RWPE1 (cell line): ENCODE measurements at regions not wholly inside any gene's neighbourhood (a gene's known extent, or its start where the extent isn't known, plus 50 kb on each side); places are given as distances from the start of the nearest gene placed in this dataset.
A peak's percentile ranks its signal among the peaks of the same experiment; 100 is the strongest.

Experiments
- CTCF ChIA-PET: fragments of 350-600 bp; sonication (Branson Sonifier 250); formaldehyde crosslinking; extraction: SDS; loops from one replicate; lab custom pipeline; 2021; lab: Yijun Ruan, JAX
- POLR2A ChIA-PET: fragments of 400-600 bp; formaldehyde crosslinking; extraction: SDS; loops from one replicate; lab custom pipeline; 2020; ENCODE audit warnings: antibody characterized with exemption; ENCODE audit not compliant: low non-redundant PET; lab: Yijun Ruan, JAX
- DNase-seq: peaks from one replicate; pipeline ENCODE4 v3.0.0; 2012; ENCODE audit warnings: low spot score
- H3K27ac ChIP-seq: fragments of 450-650 bp; 2 replicates; pipeline ENCODE4 v1.5.1; 2017
- TF ChIP-seq, protein P1 (sequence below): fragments of 450-650 bp; conservative IDR thresholded peaks from 2 replicates; pipeline ENCODE4 v1.5.1; 2017; ENCODE audit warnings: low read depth, mild to moderate bottlenecking

DNA sequence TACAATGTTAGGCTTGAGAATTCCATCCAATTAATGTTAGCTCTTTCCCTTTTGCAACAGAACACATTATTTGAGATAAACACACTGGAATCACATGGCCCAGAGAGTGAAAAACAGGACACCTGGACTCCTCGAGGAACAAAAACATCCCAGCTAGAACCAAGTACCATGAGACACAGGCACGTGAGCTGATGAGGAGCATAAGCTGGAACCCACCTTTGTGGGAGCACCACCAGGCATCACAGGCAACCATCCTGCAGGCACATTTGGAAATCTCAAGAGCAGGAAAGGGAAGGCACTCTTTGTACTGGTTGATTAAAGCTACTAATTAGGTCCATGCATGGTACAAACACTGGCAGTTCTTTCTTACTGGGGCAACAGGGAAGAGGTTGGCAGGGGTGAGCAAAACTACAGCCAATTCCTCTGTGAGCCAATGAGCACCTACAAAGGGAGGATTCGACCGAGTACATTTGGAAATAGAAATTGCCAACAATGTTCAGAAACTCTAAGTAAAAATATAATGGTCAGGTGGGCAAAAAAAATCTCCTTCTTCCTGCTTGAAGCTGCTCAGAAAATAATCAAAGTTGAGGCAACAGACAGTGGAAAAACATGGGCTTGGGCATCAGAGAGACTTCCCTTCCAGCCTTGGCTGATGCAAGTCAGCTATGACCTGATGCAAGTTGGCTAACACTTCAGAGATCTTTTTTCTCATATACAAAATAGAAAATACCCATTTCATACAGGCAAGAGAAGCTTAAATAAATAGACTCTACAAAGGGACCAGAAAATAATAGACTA is 216.7 kb downstream of the NUAK1 start:
- no peak for DNase-seq
- POLR2A ChIA-PET = no interaction called here
- TF ChIP-seq, protein P1, sequence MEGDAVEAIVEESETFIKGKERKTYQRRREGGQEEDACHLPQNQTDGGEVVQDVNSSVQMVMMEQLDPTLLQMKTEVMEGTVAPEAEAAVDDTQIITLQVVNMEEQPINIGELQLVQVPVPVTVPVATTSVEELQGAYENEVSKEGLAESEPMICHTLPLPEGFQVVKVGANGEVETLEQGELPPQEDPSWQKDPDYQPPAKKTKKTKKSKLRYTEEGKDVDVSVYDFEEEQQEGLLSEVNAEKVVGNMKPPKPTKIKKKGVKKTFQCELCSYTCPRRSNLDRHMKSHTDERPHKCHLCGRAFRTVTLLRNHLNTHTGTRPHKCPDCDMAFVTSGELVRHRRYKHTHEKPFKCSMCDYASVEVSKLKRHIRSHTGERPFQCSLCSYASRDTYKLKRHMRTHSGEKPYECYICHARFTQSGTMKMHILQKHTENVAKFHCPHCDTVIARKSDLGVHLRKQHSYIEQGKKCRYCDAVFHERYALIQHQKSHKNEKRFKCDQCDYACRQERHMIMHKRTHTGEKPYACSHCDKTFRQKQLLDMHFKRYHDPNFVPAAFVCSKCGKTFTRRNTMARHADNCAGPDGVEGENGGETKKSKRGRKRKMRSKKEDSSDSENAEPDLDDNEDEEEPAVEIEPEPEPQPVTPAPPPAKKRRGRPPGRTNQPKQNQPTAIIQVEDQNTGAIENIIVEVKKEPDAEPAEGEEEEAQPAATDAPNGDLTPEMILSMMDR = no peak
- H3K27ac ChIP-seq = no peak overlapping the region
- CTCF ChIA-PET = no interaction called here

DNA sequence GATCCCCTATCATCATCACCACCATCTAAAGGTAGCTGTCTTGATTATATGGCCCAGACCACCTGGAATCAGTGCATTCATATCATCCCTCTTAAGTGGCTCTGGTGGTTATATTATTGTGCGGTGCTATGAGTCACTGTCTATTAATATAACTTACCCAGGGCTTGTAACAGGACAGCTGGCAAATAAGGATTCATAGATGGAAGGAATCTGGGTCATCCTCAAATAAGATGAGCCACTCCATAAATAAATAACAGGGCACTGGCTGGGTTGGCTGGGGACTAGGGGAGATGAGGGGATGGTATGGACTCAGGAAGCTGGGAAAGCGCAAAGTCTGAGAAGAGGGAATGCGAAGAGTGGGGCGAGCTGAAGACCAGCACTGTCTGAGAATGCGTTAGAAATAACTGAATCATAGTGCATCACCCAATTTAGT is 216.1 kb downstream of the NUAK1 start:
- ChIA-PET POLR2A (no interaction called here), CTCF (no interaction called here)
- no peak overlapping the region for H3K27ac ChIP-seq
- DNase-seq = peak; percentile 49
- TF ChIP-seq, protein P1 = no peak

DNA sequence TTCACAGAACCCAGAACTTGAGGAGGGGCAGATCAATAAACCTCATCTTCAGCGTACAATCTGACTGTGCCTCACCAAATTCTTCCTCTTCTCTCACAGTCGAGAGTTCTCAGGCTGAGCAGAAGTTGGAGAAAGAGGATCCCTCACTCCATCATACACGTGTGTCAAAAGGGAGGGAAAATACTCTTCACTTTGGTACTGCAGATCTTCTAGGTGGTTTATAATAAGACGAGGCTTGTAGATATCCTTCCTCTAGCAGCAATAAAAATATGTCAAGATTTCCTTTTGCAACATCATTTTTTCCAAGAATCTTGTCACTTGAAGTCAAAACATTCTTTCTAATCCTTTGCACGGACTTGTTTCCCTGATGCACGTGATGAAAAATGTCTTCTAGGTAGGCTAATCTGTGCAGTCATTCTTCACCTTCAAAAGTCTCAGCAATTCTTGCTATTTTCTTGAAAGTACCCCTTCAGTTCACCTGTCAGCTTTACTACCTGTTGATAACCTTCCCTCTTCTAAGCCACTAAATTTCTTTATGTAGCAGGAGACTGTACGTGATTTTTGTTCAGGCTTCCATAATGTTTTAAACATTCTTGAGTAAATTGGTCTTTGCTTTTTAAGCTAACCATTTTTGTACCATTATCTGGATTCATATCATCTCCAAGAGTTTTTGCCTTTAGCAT is 214.1 kb downstream of the NUAK1 start:
- POLR2A ChIA-PET = no interaction called here
- H3K27ac ChIP-seq = no peak overlapping the region
- CTCF ChIA-PET = interaction anchor here (0.7 kb wide), 2 partner anchors 13 to 655 kb away, joined by 4 to 6 read pairs; no protein-coding TSS in a partner anchor
- DNase-seq = no peak
- TF ChIP-seq, protein P1 = no peak

DNA sequence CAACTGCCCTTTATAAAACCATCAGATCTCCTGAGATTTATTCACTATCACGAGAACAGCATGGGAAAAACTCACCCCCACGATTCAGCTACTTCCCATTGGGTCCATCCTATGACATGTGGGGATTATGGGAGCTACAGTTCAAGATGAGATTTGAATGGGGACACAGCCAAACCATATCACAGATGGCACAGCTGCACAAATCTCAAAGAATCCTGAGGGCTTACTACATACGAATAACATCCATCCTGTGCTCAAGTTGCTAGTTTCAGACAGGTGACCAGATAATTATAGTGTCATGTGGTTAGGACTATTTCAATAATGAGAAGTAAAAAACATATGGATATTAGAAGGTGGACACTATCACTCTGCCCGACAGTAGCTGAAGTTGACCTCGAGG is 211.2 kb downstream of the NUAK1 start:
- TF ChIP-seq, protein P1 = no peak
- CTCF ChIA-PET = interaction anchor here (1.2 kb wide), 1 partner anchor 208 kb away, joined by 6 read pairs; no protein-coding TSS in a partner anchor
- POLR2A ChIA-PET = no interaction called here
- no peak for DNase-seq
- no peak overlapping the region for H3K27ac ChIP-seq

DNA sequence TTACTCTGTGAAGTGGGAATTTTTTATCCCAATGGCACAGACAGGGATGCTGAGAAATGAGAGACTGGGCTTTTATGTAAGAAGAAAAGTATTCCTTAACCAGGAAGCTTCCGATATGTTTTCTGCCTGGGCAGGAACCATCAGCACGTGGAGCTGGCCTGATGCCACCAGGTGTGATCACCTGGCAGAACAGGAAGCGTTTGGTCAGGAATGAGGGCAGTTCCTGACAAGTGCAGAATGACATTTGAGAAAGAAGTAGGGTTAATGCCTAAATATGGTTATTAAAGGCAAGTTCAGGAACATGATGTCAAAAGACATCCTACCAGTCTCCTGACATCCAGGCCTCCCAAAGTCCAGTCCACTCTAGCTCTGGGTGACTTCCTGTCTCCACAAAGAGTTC is 210.3 kb downstream of the NUAK1 start:
- ChIA-PET CTCF (interaction anchor here (1.2 kb wide), 1 partner anchor 207 kb away, joined by 6 read pairs; no protein-coding TSS in a partner anchor), POLR2A (no interaction called here)
- TF ChIP-seq, protein P1 = no peak
- no peak overlapping the region for H3K27ac ChIP-seq
- DNase-seq = peak; percentile 70

DNA sequence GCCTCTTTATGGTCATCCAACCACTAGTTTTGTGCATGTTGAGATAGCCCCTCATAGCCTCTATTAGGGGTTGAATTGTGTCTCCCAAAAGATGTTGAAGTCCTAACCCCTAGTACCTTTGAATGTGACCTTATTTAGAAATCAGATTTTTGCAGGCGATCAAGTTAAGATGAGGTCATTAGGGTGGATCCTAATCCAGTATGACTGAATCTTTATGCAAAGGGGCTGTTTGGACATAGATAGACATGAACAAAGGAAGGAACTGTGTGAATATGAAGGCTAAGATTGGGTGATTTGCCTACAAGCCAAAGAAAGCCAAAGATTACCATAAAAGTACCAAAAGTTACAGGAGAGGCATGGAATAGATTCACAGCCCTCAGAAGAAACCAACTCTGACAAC is 209.6 kb downstream of the NUAK1 start:
- TF ChIP-seq, protein P1 = no peak
- POLR2A ChIA-PET = no interaction called here
- CTCF ChIA-PET = interaction anchor here (0.7 kb wide), 1 partner anchor 560 kb away, joined by 7 read pairs; no protein-coding TSS in a partner anchor
- DNase-seq = no peak
- H3K27ac ChIP-seq = no peak overlapping the region
